PC-9 (cell line): ENCODE measurements at regions not wholly inside any gene's neighbourhood (a gene's known extent, or its start where the extent isn't known, plus 50 kb on each side); places are given as distances from the start of the nearest gene placed in this dataset.

Experiments used
- BruUV-seq: library from RNA; stranded (reverse); fragments of 400-500 nt; replicated peaks from 2 replicates; lab custom pipeline; 2021; lab: Mats Ljungman, UMichigan
- CTCF ChIA-PET: fragments of 300-600 bp; sonication (Branson Sonifier 250); formaldehyde crosslinking; loops from one replicate; lab custom pipeline; 2022; ENCODE audit warnings: antibody characterized with exemption; lab: Charles Lee
- POLR2A ChIA-PET: fragments of 300-600 bp; sonication (Branson Sonifier 250); formaldehyde crosslinking; loops from one replicate; lab custom pipeline; 2022; ENCODE audit warnings: antibody characterized with exemption; ENCODE audit not compliant: unreplicated experiment; lab: Charles Lee
- DNase-seq, 2 experiments: peaks; one replicate each; pipeline versions ENCODE4 v3.0.0 to v3.0.0-alpha.2; 2015 to 2022; ENCODE audit warnings: mixed read lengths in 1 of 2
- H2AFZ ChIP-seq: fragments of 200-600 bp; sonication (generic); 2 replicates; pipeline ENCODE4 v1.8.1; 2017; ENCODE audit warnings: antibody characterized with exemption
- H3F3A ChIP-seq: fragments of 200-600 bp; sonication (generic); 2 replicates; pipeline ENCODE4 v1.8.1; 2017; ENCODE audit warnings: antibody characterized with exemption, mild to moderate bottlenecking, low read depth; ENCODE audit not compliant: insufficient read depth
- H3K27ac ChIP-seq: fragments of 200-600 bp; sonication (generic); 2 replicates; pipeline ENCODE4 v1.6.1; 2016; ENCODE audit warnings: mixed run types
- H3K27me3 ChIP-seq: fragments of 200-600 bp; sonication (generic); 2 replicates; pipeline ENCODE4 v1.6.1; 2016; ENCODE audit warnings: low read depth, mixed run types; ENCODE audit not compliant: insufficient read depth
- H3K36me3 ChIP-seq: fragments of 200-600 bp; sonication (generic); 2 replicates; pipeline ENCODE4 v1.6.1; 2016; ENCODE audit warnings: low read depth, mixed run types
- H3K4me1 ChIP-seq: fragments of 200-600 bp; sonication (generic); replicated peaks from 2 replicates; pipeline ENCODE4 v1.6.1; 2016; ENCODE audit warnings: mixed run types; ENCODE audit not compliant: insufficient read depth
- H3K4me2 ChIP-seq: fragments of 200-600 bp; sonication (generic); 2 replicates; pipeline ENCODE4 v1.6.1; 2017; ENCODE audit warnings: mixed run types
- H3K4me3 ChIP-seq: fragments of 200-600 bp; sonication (generic); 2 replicates; pipeline ENCODE4 v1.6.1; 2016; ENCODE audit warnings: mixed run types
- H3K79me2 ChIP-seq: fragments of 200-600 bp; sonication (generic); 2 replicates; pipeline ENCODE4 v1.6.1; 2017; ENCODE audit warnings: low read depth, mixed run types
- H3K9me2 ChIP-seq: fragments of 200-600 bp; sonication (generic); 2 replicates; pipeline ENCODE4 v1.8.1; 2017; ENCODE audit warnings: mild to moderate bottlenecking; ENCODE audit not compliant: insufficient read depth
- H3K9me3 ChIP-seq: fragments of 200-600 bp; sonication (generic); 2 replicates; pipeline ENCODE4 v1.8.1; 2016; ENCODE audit warnings: low read depth; ENCODE audit not compliant: insufficient read depth
- H4K20me1 ChIP-seq: fragments of 200-600 bp; sonication (generic); 2 replicates; pipeline ENCODE4 v1.8.1; 2017; ENCODE audit not compliant: insufficient read depth
- CTCF ChIP-seq: fragments of 200-600 bp; sonication (generic); conservative IDR thresholded peaks from 2 replicates; pipeline ENCODE4 v1.6.1; 2017; ENCODE audit warnings: mixed run types, antibody characterized with exemption, mild to moderate bottlenecking, moderate library complexity
- EZH2 ChIP-seq: fragments of 200-600 bp; sonication (generic); IDR thresholded peaks from 2 replicates; pipeline ENCODE4 v1.8.0; 2017; ENCODE audit warnings: antibody characterized with exemption, low read depth
- intact Hi-C: fragments of 100-400 bp; cut with micrococcal nuclease; formaldehyde crosslinking; loops from one replicate; pipeline ENCODE4 v1.10.0; 2022; ENCODE audit not compliant: unreplicated experiment

GRCh38 chr5:24749701-24750100 is 104.9 kb upstream of the CDH10 start:
- no peak overlapping the region for H2AFZ ChIP-seq
- peaks cover 2% of the 10 kb centered on the region; the same call in 1 of the 2 replicates for H3K9me2 ChIP-seq
- intact Hi-C loops: loop anchor here (5.0 kb wide), 1 partner anchor 258 kb away; no protein-coding TSS in a partner anchor
- H3K27ac ChIP-seq: no peak overlapping the region
- no peak for DNase-seq
- no peaks in the 10 kb centered on the region for H3K4me1 ChIP-seq
- POLR2A ChIA-PET: no interaction called here
- no peaks in the 10 kb centered on the region for H3K9me3 ChIP-seq
- no peaks in the 10 kb centered on the region for H3K79me2 ChIP-seq
- no peak overlapping the region for H3K4me2 ChIP-seq
- H3F3A ChIP-seq: no peaks in the 10 kb centered on the region
- no peaks in the 10 kb centered on the region for H3K27me3 ChIP-seq
- no TSS peak for BruUV-seq
- no peak overlapping the region for H3K4me3 ChIP-seq
- CTCF ChIA-PET: no interaction called here
- H4K20me1 ChIP-seq: no peaks in the 10 kb centered on the region
- no peaks in the 10 kb centered on the region for H3K36me3 ChIP-seq
- TF ChIP-seq EZH2 (no peak), CTCF (no peak)

GRCh38 chr5:24747327-24747726 is 102.5 kb upstream of the CDH10 start:
- BruUV-seq: no TSS peak
- CTCF ChIA-PET: interaction anchor here (0.7 kb wide), 1 partner anchor 76 kb away, joined by 3 read pairs; no protein-coding TSS in a partner anchor
- no peak overlapping the region for H3K27ac ChIP-seq
- H3K4me2 ChIP-seq: no peak overlapping the region
- no peak for DNase-seq
- peaks cover 3% of the 10 kb centered on the region; the same call in 1 of the 2 replicates for H3K9me2 ChIP-seq
- TF ChIP-seq CTCF: no peak
- TF ChIP-seq EZH2: no peak
- H2AFZ ChIP-seq: no peak overlapping the region
- H3K27me3 ChIP-seq: no peaks in the 10 kb centered on the region
- no peaks in the 10 kb centered on the region for H4K20me1 ChIP-seq
- no peaks in the 10 kb centered on the region for H3F3A ChIP-seq
- intact Hi-C loops: no loop called here
- H3K4me1 ChIP-seq: no peaks in the 10 kb centered on the region
- no peaks in the 10 kb centered on the region for H3K36me3 ChIP-seq
- POLR2A ChIA-PET: interaction anchor here (0.7 kb wide), 1 partner anchor 101 kb away, joined by 10 read pairs; no protein-coding TSS in a partner anchor
- H3K79me2 ChIP-seq: no peaks in the 10 kb centered on the region
- no peak overlapping the region for H3K4me3 ChIP-seq
- peaks cover 3% of the 10 kb centered on the region for H3K9me3 ChIP-seq

GRCh38 chr5:24742334-24742733 is 97.6 kb upstream of the CDH10 start:
- intact Hi-C loops: no loop called here
- peak; percentile 39 to 48 for DNase-seq
- Histone ChIP-seq H3K27ac (no peak overlapping the region), H3K4me2 (no peak overlapping the region), H4K20me1 (no peaks in the 10 kb centered on the region), H3K79me2 (no peaks in the 10 kb centered on the region), H3K9me2 (peaks cover 7% of the 10 kb centered on the region; the same call in 1 of the 2 replicates), H3K9me3 (peaks cover 3% of the 10 kb centered on the region), H3F3A (no peaks in the 10 kb centered on the region), H2AFZ (no peak overlapping the region), H3K4me1 (no peaks in the 10 kb centered on the region), H3K27me3 (no peaks in the 10 kb centered on the region), H3K36me3 (no peaks in the 10 kb centered on the region), H3K4me3 (no peak overlapping the region)
- POLR2A ChIA-PET: interaction anchor here (1.2 kb wide), 1 partner anchor 46 kb away, joined by 16 read pairs; no protein-coding TSS in a partner anchor
- BruUV-seq: no TSS peak
- TF ChIP-seq EZH2 (no peak), CTCF (no peak)
- CTCF ChIA-PET: interaction anchor here (0.6 to 0.7 kb wide), 2 partner anchors 8 to 9 kb away, joined by 3 to 5 read pairs; no protein-coding TSS in a partner anchor
